A549 (cell line): ENCODE measurements at regions not wholly inside any gene's neighbourhood (a gene's known extent, or its start where the extent isn't known, plus 50 kb on each side); places are given as distances from the start of the nearest gene placed in this dataset.

Experiments used
- NFE2L2 ChIP-seq: fragments of 150-350 bp; conservative IDR thresholded peaks from 2 replicates; pipeline ENCODE4 v1.6.1; 2014; ENCODE audit warnings: low read length
- POLR2A ChIP-seq: IDR thresholded peaks from 2 replicates; pipeline ENCODE4 v1.6.1; 2012; ENCODE audit warnings: mild to moderate bottlenecking, low read length

DNA sequence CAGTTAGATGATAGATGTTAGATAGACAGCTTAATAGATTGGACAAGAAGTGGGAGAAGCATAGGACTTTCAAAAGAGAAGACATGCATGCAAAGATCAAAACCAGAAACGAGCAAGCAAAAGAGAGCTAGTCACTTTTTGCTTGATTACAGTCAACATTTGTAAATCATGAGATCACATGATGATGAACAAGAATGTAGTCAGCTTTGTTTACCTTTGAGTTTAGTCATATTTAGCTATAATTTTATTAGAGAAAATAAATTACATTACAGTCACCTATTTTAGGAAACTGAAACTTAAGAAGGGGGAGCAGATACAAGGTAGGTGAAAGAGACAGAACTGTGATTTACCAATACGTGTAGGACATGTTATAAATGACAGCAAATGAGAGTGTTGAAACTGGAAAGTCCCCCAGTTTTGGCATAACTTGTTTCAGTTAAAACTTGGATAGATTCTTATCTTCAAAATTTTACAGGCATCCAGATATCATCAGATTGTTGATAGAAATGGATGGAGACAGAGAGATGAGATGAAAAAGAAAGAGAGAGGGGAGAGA, 1083.1 kb upstream of the PCDH10 start:
- TF ChIP-seq POLR2A (no peak), NFE2L2 (no peak)
